GM18951 (cell line): ENCODE measurements at regions not wholly inside any gene's neighbourhood (a gene's known extent, or its start where the extent isn't known, plus 50 kb on each side); places are given as distances from the start of the nearest gene placed in this dataset.

Experiments used
- POLR2A ChIP-seq: IDR thresholded peaks from 4 replicates; pipeline ENCODE4 v1.6.1; 2011; ENCODE audit warnings: mild to moderate bottlenecking; ENCODE audit not compliant: insufficient read length, insufficient read depth; ENCODE audit errors: extremely low read depth
- in situ Hi-C: fragments of 300-500 bp; cut with MboI; formaldehyde crosslinking; loops from one replicate; pipeline ENCODE4 v1.12.0; 2022; ENCODE audit warnings: low sequenced_read_pairs, mixed read lengths, inconsistent platforms; ENCODE audit not compliant: unreplicated experiment

GRCh38 chr6:8683204-8683603 lies 247.9 kb upstream of the SLC35B3 start:
- in situ Hi-C loops, result no loop called here
- TF ChIP-seq POLR2A, result no peak

- in situ Hi-C loops, result no loop called here
- no peak for TF ChIP-seq POLR2A
Measured at GRCh38 chr6:8679823-8680222, 244.5 kb upstream of the SLC35B3 start.

- TF ChIP-seq POLR2A, result no peak
- in situ Hi-C loops, result no loop called here
Measured at GRCh38 chr6:8678466-8678865, 243.1 kb upstream of the SLC35B3 start.

- no peak for TF ChIP-seq POLR2A
- in situ Hi-C loops, result no loop called here
Measured at GRCh38 chr6:8674126-8674525, 238.8 kb upstream of the SLC35B3 start.

GRCh38 chr6:8672882-8673281 lies 237.5 kb upstream of the SLC35B3 start:
- no peak for TF ChIP-seq POLR2A

DNA sequence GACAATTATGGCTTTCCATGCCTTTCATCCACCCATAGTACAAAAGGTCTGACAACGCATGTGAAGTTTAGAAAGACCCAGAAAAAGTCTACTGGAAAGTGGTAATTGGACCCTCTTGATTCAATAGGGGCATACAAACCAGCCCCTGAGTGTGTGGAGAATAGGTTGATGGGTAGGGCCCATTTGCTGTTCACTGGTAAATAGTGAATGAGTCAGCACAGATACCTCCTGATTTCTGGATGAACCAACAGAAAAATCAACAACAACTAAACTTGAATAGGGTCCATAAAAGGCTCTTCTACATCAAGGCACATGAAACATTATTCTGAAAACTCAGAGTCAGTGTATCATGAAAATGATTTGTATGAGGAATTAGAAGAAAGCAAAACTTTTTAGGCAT lies 235.4 kb upstream of the SLC35B3 start:
- TF ChIP-seq POLR2A, result no peak
- in situ Hi-C loops, result no loop called here

More at GRCh38 chr6:8672882-8673281, 237.5 kb upstream of the SLC35B3 start:
- in situ Hi-C loops, result no loop called here

DNA sequence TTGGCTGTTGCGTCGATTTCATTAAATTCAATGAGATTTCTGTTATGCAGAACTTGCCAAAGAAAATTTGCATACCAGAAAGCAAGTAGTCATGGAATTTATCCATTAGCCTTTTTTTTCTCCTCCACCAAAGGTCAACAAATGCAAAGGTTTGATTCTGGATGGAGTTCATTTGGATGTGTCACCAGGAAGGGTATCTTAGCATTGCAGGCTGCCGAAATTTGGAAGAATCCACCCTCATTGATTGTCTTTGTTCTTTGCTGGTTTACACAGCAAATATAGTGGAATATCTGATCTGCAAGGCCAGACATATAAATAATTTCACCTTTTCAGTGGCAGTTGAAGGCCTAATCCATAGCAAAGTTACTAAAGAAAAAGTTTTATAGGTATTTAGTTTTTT lies 229.4 kb upstream of the SLC35B3 start:
- TF ChIP-seq POLR2A, result no peak
- in situ Hi-C loops, result no loop called here

DNA sequence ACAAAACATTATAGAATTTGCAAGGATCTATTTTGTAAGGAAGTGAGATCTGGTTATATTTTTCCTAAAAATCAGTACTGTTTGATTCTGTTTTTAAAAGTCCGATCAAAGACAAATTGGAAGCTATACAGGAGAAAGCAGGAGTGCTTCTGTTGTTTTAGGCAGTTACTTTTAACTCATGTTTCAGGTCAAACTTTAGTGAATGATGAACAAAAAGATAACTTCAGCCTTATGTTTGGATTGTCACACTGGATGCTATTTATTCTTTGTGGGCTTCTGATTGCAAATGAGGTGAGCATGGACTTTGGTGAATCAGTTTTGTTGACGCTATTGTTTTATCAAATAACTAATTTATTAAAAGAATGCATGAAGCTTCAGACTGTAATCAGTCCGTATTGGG lies 228.7 kb upstream of the SLC35B3 start:
- no peak for TF ChIP-seq POLR2A
- in situ Hi-C loops, result no loop called here

GRCh38 chr6:8659404-8660189 lies 224.3 kb upstream of the SLC35B3 start:
- no peak for TF ChIP-seq POLR2A
- in situ Hi-C loops, result no loop called here

DNA sequence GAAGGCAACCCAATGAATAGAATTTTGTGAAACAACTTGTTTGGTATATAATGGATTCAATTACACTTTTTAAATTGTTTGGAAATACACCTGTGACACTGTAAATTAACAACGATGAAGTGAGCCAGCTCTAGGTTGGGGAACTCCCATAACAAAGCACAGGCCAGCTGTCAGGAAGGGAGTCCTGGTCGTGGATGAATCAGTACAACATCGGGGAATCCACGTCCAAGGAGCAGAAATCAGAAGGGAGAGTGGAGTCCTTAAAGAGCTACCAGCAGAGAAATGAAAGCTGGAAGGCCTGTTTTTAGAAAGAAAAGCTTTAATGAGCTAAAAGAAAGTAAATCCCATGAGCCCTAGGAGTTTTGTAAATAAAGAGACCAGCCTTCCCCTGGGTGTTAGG lies 223.1 kb upstream of the SLC35B3 start:
- in situ Hi-C loops, result no loop called here
- TF ChIP-seq POLR2A, result no peak

GRCh38 chr6:8657522-8657921 lies 222.2 kb upstream of the SLC35B3 start:
- no peak for TF ChIP-seq POLR2A
- in situ Hi-C loops, result no loop called here

GRCh38 chr6:8655670-8656454 lies 220.5 kb upstream of the SLC35B3 start:
- no peak for TF ChIP-seq POLR2A
- in situ Hi-C loops, result no loop called here

DNA sequence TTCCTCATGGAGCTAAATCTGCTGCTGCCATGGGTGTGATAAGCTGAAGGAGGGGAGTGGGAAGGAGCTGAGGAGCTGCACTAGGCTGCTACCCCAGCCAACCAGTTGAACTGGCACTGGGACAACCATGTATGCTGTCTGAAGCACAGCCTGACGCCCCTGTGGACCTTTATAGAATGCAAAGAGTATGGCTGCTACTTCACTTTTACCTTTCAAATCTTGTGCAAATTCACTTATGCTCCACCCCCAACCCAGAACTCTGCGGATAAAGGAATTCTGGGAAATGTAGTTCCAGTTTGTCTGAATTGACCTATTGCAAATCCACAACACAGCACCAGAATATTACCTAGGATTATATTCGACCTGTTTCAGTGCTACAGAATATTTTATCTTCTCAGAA lies 217.4 kb upstream of the SLC35B3 start:
- in situ Hi-C loops, result no loop called here
- TF ChIP-seq POLR2A, result no peak

DNA sequence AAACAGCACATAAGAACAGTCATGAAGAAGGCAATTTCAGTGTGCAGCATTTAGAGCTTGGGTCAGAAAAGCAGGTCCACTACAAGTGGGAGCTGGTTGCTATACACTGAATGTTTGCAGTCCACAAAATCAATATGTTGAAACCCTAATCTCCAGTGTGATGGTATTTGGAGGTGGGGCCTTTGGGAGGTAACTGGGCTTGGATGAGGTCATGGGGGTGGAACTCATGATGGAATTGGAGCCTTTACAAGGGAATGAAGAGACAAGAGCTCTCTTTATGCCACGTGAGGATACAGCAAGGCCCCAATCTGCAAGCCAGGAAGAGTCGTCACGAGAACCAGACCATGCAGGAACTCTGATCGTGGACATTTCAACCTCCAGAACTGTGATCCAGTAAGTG lies 216.7 kb upstream of the SLC35B3 start:
- TF ChIP-seq POLR2A, result no peak
- in situ Hi-C loops, result no loop called here
